GM19035 (cell line): ENCODE measurements at regions not wholly inside any gene's neighbourhood (a gene's known extent, or its start where the extent isn't known, plus 50 kb on each side); places are given as distances from the start of the nearest gene placed in this dataset.
"Not testable (repeated sequence)": the region's sequence is repeated elsewhere in the genome, so short reads cannot be mapped to it uniquely, and the experiment has no call there.

Experiments
- ATAC-seq: cut with Tn5 transposase; IDR thresholded peaks from one replicate; pipeline ENCODE4 v1.9.1; 2021; ENCODE audit not compliant: unreplicated experiment

GRCh38 chr12:31822761-31823160, 93.9 kb upstream of the AMN1 start:
- no peak for ATAC-seq

DNA sequence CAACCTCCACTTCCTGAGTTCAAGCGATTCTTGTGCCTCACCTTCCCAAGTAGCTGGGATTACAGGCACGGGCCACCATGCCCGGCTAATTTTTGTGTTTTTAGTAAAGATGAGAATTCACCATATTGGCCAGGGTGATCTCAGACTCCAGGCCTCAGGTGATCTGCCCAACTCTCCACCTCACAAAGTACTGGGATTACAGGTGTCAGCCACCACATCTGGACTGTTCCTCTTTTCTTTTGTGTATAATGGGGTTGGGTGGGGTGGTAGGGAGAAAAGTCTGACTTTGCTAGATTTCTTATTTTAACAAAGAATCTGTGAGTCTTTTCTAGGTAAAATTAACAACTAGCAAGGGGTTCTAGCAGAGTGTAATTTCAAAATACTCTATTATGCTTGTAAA, 92.7 kb upstream of the AMN1 start:
- no peak for ATAC-seq

DNA sequence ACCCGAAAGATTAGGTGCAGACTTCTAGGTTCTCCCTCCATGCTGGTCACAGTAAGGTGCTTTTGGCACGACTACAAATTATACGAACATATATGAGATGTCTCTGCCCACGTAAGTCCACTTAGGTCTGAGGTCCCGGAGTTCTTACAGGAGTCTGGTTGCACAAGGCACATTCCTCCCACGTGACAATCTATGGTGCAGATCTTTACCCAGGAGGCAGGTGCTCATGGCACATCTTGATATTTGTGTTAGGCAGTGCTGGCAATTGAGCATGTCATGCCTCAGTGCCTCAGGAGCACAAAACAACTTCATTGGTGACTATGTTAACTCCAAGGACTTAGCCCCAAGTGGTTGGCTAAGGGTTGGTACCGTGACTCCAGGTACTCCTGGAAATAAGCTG, 92.0 kb upstream of the AMN1 start:
- no peak for ATAC-seq

GRCh38 chr12:31819427-31819826, 90.6 kb upstream of the AMN1 start:
- no peak for ATAC-seq

DNA sequence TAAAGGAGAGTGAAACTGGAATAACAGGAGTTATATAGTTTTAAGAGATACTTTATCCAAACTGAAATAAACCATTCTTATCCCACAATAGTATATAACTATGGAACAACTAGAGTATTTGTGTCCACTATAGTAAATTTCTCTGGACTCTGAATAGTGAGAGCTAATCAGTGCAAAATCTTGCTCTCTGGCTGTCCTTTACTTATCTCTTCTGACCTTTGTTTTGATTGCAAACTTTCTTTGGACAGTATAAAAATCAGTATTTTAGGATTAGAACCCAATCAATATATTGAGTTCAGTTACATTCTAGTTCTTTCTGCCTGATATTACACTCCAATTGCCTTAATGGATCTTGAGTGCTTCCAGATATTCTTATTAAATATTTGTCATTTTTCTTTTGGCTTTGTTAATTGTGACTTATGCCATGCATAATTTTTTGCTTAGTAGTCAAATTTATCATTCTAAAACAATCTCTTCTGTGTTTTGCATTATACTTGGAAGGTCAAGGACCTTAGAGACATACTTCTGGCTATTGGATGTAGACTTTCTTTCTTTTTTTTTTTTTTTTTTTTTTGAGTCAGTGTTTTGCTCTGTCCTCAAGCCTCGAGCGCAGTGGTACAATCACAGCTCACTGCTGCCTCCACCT, 89.9 kb upstream of the AMN1 start:
- no peak for ATAC-seq

DNA sequence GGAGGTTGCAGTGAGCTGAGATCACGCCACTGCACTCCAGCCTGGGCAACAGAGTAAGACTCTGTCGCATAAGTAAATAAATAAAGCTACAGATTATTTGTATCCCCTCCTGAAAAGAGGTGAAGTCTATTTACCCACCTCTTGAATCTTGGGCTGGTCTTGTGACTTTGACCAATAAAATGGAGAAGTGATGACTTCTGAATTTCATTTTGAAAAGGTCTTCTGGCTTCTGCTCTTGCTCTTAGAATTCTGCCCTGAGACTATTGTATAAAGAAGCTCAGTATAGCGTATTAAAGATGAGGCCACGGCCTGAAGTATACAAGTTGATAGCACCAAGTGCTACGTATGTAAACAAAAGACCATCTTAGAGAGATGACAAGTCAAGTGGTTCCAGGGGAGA, 88.3 kb upstream of the AMN1 start:
- no peak for ATAC-seq

GRCh38 chr12:31815096-31815495, 86.3 kb upstream of the AMN1 start:
- no peak for ATAC-seq

GRCh38 chr12:31813305-31813704, 84.5 kb upstream of the AMN1 start:
- no peak for ATAC-seq

GRCh38 chr12:31807773-31808097, 78.9 kb upstream of the AMN1 start:
- ATAC-seq = no peak

DNA sequence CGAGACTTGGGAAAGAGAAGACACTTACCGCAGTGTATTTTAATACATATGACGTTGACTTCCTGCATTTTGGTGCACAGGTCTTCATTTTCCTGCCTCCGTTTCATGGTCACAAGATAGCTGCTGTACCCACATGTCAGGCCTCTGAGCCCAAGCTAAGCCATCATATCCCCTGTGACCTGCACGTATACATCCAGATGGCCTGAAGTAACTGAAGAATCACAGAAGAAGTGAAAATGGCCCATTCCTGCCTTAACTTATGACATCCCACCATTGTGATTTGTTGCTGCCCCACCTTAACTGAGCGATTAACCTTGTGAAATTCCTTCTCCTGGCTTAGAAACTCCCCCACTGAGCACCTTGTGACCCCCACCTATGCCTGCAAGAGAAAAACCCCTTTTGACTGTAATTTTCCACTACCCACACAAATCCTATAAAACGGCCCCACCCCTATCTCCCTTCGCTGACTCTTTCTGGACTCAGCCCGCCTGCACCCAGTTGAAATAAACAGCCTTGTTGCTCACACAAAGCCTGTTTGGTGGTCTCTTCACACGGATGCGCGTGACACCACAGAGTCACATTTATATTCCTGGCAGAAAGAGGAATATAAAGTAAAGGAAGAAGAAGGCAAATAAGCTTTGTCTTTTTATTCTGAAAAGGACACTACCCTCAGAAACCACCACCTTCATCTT, 78.4 kb upstream of the AMN1 start:
- not testable (repeated sequence) for ATAC-seq

DNA sequence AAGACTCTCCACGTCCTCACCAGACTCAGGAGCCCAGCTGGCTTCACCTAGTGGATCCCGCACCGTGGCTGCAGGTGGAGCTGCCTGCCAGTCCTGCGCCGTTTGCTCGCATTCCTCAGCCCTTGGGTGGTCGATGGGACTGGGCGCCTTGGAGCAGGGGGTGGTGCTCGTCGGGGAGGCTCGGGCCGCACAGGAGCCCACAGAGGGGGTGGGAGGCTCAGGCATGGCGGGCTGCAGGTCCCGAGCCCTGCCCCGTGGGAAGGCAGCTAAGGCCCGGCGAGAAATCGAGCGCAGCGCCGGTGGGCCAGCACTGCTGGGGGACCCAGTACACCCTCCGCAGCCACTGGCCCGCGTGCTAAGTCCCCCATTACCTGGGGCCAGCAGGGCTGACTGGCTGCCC, 76.9 kb upstream of the AMN1 start:
- ATAC-seq = not testable (repeated sequence)

DNA sequence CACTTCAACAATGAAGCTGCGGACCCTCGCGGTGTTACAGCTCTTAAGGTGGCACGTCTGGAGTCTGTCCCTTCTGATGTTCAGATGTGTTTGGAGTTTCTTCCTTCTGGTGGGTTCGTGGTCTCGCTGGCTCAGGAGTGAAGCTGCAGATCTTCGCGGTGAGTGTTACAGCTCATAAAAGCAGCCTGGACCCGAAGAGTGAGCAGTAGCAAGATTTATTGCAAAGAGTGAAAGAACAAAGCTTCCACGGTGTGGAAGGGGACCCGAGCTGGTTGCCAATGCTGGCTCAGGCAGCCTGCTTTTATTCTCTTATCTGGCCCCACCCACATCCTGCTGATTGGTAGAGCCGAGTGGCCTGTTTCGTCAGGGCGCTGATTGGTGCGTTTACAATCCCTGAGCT, 75.9 kb upstream of the AMN1 start:
- not testable (repeated sequence) for ATAC-seq

- no peak for ATAC-seq
Observed at GRCh38 chr12:31804185-31804504, 75.3 kb upstream of the AMN1 start.

- ATAC-seq = no peak
Observed at GRCh38 chr12:31803306-31804184, 74.7 kb upstream of the AMN1 start.

GRCh38 chr12:31801872-31802271, 73.1 kb upstream of the AMN1 start:
- ATAC-seq = no peak

- no peak for ATAC-seq
Observed at GRCh38 chr12:31797230-31797872, 68.5 kb upstream of the AMN1 start.

GRCh38 chr12:31796270-31796951, 67.6 kb upstream of the AMN1 start:
- no peak for ATAC-seq

DNA sequence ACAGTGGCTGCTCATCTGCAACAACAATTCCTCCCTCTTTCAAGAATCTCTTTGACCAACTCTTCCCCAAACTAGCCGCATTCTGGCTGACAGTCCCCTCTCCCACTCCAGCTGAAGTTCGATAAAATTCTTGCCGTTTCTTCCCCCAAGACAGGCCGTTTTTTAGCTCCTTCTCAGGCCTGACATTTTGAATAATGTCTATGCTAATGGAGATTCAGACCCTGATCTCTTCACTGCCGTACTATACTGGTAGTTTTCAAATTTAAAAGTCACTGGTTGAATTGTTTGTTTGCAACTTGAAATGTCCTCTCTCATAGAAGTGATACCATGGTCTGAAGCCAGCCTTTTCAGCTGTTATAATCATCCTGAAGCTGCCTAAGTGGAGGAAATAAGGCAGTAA, 65.9 kb upstream of the AMN1 start:
- ATAC-seq = no peak

- ATAC-seq = not testable (repeated sequence)
Observed at GRCh38 chr12:31791265-31791664, 62.4 kb upstream of the AMN1 start.

DNA sequence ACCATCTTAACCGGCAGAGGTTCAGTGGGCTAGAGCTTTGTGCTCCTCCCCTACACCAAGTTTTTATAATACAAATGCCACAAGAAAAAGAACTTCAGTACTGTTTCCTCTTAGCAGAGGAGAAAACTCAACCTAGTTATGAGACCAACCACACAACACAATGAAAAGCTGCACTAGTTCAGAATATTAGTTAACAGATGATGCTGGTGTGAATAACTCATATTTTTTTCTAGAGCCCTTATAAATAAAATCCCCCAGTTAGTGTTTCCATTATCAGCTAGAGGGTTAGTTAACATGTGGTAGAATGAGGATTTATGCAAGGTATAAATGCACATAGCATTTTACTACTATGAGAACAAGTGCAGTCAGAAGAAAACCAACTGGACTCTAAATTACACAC, 61.9 kb upstream of the AMN1 start:
- ATAC-seq = no peak

DNA sequence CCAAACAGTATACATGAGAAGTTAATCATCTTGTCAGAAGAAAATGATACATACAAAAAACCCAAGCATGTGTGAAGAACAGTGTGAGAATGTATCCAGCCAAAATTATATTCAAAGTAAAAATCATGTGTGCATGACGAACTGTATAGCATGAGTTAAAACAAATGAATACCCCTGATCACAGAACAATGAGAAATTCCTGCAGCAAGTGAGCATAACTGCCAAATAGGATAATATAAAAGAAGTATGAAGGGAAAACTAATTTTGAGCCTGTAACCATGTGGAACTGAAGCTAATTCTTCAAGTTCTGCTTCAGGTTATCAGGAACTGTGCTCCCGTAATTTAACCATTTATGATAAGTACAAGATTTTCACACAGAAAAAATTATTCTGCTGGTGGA, 56.5 kb upstream of the AMN1 start:
- ATAC-seq = no peak
